Mucosa of descending colon (tissue), 3 donors: ENCODE measurements at regions not wholly inside any gene's neighbourhood (a gene's known extent, or its start where the extent isn't known, plus 50 kb on each side); places are given as distances from the start of the nearest gene placed in this dataset.

Experiments used
- ATAC-seq: fragments of 200-7000 bp; cut with Tn5 transposase; one replicate; pipeline ENCODE4 v1.9.1; 2020; ENCODE audit warnings: mild to moderate bottlenecking, moderate library complexity
- DNase-seq, 3 donors: peaks; one replicate each; pipeline ENCODE4 v3.0.0-alpha.2; 2020
- H3K36me3 ChIP-seq: fragments of 200-600 bp; one replicate; pipeline ENCODE4 v1.8.0; 2021; ENCODE audit warnings: low read depth, mild to moderate bottlenecking
- H3K4me1 ChIP-seq: fragments of 200-600 bp; one replicate; pipeline ENCODE4 v1.8.0; 2021; ENCODE audit warnings: low read depth, mild to moderate bottlenecking
- H3K4me3 ChIP-seq: fragments of 200-600 bp; one replicate; pipeline ENCODE4 v1.8.0; 2021; ENCODE audit warnings: mild to moderate bottlenecking
- H3K9me3 ChIP-seq: fragments of 200-600 bp; one replicate; pipeline ENCODE4 v1.8.0; 2021; ENCODE audit warnings: mild to moderate bottlenecking
- intact Hi-C, 2 donors: fragments of 100-400 bp; cut with DNase I in 1 of 2; cut with micrococcal nuclease in 1 of 2; formaldehyde crosslinking; loops; one replicate each; pipeline versions ENCODE4 v1.11.0 to v1.11.1; 2022; cut with DNase I, micrococcal nuclease
- TF ChIP-seq, protein P1 (sequence below): fragments of 200-600 bp; IDR thresholded peaks from one replicate; pipeline ENCODE4 v1.8.0; 2022; ENCODE audit warnings: antibody characterized with exemption, mild to moderate bottlenecking
- donor health status: DM: no; HTN: no; CAD: no; lungs with moderate emphysema.
- donor health status: DM: no; HTN: no; CAD: no.
- donor health status: DM: no; HTN: yes; CAD: no.

DNA sequence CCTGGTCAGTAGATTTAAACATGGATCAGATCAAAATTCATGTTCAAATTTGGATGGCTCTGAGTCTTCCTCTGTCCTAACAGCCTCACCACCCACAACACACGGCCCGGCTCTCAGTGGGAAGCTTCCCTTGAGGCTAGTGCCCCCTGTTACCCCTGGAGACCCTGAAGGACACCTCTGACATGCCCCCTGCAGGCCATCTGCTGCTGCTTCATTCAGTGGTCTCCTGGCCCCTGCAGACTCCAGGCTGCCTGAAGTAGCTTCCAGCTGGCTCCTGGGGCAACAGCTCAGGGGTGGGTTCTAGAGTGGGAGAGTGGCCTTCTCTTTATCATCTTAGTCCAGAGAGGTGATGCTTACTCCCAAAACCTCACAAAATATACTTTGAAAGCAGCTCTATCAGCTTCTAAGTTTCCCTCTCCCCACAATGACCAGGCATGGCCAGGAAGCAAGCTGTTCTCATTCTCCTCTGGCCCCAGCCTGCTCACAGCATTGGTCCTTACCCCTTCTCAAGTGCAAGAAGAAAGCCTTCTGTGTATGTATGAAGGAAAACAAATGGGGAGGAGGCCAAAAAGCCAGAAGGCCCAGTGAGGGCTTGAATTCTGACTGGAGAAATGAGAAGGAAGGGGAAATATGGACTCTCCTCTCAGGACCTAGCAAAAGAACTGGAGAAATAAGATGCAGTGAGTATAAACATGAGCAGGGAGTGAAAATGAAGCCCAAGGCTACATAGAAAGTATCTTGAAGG lies 189.6 kb upstream of the INHBA start:
- Histone ChIP-seq H3K4me1 (peaks cover 10% of the 10 kb centered on the region), H3K9me3 (no peaks in the 10 kb centered on the region), H3K36me3 (no peaks in the 10 kb centered on the region), H3K4me3 (no peak overlapping the region)
- ATAC-seq (no peak), DNase-seq (no peak)
- TF ChIP-seq, protein P1, sequence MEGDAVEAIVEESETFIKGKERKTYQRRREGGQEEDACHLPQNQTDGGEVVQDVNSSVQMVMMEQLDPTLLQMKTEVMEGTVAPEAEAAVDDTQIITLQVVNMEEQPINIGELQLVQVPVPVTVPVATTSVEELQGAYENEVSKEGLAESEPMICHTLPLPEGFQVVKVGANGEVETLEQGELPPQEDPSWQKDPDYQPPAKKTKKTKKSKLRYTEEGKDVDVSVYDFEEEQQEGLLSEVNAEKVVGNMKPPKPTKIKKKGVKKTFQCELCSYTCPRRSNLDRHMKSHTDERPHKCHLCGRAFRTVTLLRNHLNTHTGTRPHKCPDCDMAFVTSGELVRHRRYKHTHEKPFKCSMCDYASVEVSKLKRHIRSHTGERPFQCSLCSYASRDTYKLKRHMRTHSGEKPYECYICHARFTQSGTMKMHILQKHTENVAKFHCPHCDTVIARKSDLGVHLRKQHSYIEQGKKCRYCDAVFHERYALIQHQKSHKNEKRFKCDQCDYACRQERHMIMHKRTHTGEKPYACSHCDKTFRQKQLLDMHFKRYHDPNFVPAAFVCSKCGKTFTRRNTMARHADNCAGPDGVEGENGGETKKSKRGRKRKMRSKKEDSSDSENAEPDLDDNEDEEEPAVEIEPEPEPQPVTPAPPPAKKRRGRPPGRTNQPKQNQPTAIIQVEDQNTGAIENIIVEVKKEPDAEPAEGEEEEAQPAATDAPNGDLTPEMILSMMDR = no peak
- intact Hi-C loops = no loop called here

DNA sequence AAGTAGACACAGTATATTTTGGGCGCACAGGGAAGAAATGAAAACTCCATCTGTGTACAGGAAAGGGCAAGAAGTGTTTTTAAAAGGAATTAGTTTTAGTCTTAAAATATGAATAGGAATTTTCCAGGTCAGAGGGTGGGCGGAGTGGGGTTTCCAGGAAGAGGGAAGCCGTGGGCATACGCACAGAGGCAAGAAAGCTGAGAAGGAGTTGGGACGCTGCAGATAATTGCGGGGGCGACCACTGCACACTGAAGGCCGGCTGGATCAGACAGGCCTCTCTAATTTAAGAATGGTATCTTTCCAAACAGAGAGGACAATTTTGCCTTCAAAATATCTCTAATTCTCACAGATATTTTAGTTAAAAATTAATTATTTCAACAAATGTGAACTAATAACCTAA lies 189.1 kb upstream of the INHBA start:
- DNase-seq (no peak), ATAC-seq (no peak)
- TF ChIP-seq, protein P1 = no peak
- no peaks in the 10 kb centered on the region for H3K36me3 ChIP-seq
- intact Hi-C loops = no loop called here
- no peak overlapping the region for H3K4me3 ChIP-seq
- H3K9me3 ChIP-seq = no peaks in the 10 kb centered on the region
- peaks cover 16% of the 10 kb centered on the region for H3K4me1 ChIP-seq

DNA sequence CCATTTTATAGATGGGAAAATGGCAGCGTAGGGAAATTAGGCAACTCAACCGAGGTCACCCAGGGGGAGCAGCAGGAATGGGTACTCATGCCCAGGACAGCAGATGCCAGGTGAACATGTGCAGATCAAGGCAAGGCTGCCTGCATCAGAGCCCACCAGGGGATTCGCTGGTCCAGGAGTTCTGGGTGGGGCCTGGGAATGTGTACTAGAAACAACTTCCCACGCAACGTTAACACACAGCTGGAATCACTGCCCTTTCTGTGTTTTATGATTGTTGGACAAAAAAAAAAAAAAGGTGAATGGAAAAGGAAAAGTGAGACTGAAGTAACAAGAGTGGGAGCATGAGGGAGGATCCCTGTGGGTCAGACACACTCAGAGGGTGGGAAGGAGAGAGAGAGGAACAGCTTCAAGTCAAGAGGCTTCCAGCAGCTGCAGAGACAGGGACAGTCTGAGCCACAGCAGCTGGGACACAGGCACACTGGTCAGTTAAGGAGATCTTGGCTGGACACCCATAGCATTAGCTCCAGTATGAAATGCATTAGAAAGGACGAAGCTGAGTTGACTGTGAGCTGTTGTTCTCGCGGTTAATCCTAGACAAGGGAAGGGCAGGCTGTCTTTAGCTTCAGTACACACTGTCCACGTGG lies 187.9 kb upstream of the INHBA start:
- Histone ChIP-seq H3K36me3 (no peaks in the 10 kb centered on the region), H3K9me3 (no peaks in the 10 kb centered on the region), H3K4me1 (peaks cover 26% of the 10 kb centered on the region), H3K4me3 (no peak overlapping the region)
- DNase-seq = no peak
- TF ChIP-seq, protein P1 = no peak
- no peak for ATAC-seq
- intact Hi-C loops = no loop called here

DNA sequence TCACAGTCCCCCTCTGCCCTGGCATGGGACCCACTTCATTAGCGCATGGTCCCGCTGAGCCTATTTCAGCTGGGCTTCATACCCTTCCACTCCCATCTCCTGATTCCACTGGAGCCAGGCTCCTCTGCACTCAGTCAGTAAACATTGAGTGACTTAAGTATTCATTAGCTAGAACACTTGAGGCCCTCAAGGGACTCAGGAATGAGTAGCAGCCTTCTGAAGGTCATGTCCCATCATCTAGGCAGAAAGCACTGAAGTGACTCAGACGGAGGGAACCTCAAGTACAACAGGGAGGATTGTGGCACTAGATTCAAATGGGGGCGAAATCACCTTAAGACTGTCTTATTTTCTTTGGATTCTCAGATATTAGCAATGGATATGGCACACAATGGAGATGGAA lies 186.6 kb upstream of the INHBA start:
- Histone ChIP-seq H3K4me1 (peaks cover 29% of the 10 kb centered on the region), H3K4me3 (no peak overlapping the region), H3K36me3 (no peaks in the 10 kb centered on the region), H3K9me3 (no peaks in the 10 kb centered on the region)
- DNase-seq (no peak), ATAC-seq (no peak)
- TF ChIP-seq, protein P1 = no peak
- intact Hi-C loops = no loop called here

DNA sequence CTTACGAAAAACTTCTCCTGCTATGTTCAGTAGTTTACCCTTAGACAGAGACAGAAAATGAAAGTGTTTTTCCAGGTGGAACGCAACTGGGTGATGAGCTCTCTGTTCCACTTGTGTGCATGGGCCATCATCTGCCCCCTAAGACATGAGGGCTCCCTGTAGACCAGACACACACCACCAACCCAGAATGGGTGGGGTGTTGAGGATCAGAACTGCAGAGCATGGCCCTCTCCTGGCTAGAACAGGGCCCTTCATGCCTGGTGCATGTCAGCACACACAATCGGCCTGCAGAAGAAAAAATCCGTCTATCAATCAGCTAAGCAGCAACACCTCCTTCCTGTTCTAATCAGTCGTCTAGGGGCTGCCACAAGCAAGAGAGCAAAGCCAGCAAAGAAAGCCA lies 186.2 kb upstream of the INHBA start:
- TF ChIP-seq, protein P1 = no peak
- Histone ChIP-seq H3K4me3 (no peak overlapping the region), H3K9me3 (no peaks in the 10 kb centered on the region), H3K4me1 (peaks cover 29% of the 10 kb centered on the region), H3K36me3 (no peaks in the 10 kb centered on the region)
- DNase-seq (no peak), ATAC-seq (no peak)
- intact Hi-C loops = no loop called here
